OCI-LY7 (cell line): ENCODE measurements at regions not wholly inside any gene's neighbourhood (a gene's known extent, or its start where the extent isn't known, plus 50 kb on each side); places are given as distances from the start of the nearest gene placed in this dataset.

Experiments used
- BruUV-seq: library from RNA; stranded (reverse); fragments of 400-500 nt; replicated peaks from 2 replicates; lab custom pipeline; 2021; lab: Mats Ljungman, UMichigan
- CTCF ChIA-PET: fragments of 300-600 bp; sonication (Branson Sonifier 250); formaldehyde crosslinking; loops from one replicate; lab custom pipeline; 2022; ENCODE audit warnings: antibody characterized with exemption; ENCODE audit not compliant: unreplicated experiment; lab: Charles Lee
- POLR2A ChIA-PET: fragments of 300-600 bp; sonication (Branson Sonifier 250); formaldehyde crosslinking; loops from one replicate; lab custom pipeline; 2022; ENCODE audit warnings: antibody characterized with exemption; lab: Charles Lee
- DNase-seq: peaks from one replicate; pipeline ENCODE4 v3.0.0-alpha.2; 2015; ENCODE audit warnings: low spot score
- H2AFZ ChIP-seq: fragments of 200-600 bp; sonication (generic), shearing (Covaris generic); 2 replicates; pipeline ENCODE4 v1.6.1; 2014; ENCODE audit warnings: mild to moderate bottlenecking, antibody characterized with exemption, low read length, moderate library complexity
- H3K27ac ChIP-seq: fragments of 200-600 bp; sonication (generic); 2 replicates; pipeline ENCODE4 v1.5.1; 2014; ENCODE audit warnings: mixed run types, low read depth, mild to moderate bottlenecking, moderate library complexity, low read length, inconsistent platforms; ENCODE audit not compliant: poor library complexity, severe bottlenecking
- H3K36me3 ChIP-seq: fragments of 200-600 bp; sonication (generic); 2 replicates; pipeline ENCODE4 v1.6.1; 2014; ENCODE audit warnings: mild to moderate bottlenecking, antibody characterized with exemption, low read length, moderate library complexity, mixed read lengths; ENCODE audit not compliant: insufficient read depth
- H3K4me1 ChIP-seq: fragments of 200-600 bp; sonication (generic); 2 replicates; pipeline ENCODE4 v1.5.1; 2014; ENCODE audit warnings: mild to moderate bottlenecking, low read length; ENCODE audit not compliant: insufficient read depth, poor library complexity, severe bottlenecking
- H3K4me2 ChIP-seq: fragments of 200-600 bp; sonication (generic); 2 replicates; pipeline ENCODE4 v1.6.1; 2014; ENCODE audit warnings: mild to moderate bottlenecking, low read length
- H3K4me3 ChIP-seq: fragments of 200-600 bp; sonication (generic); 2 replicates; pipeline ENCODE4 v1.5.1; 2014; ENCODE audit warnings: mild to moderate bottlenecking, low read depth, low read length; ENCODE audit not compliant: poor library complexity, severe bottlenecking
- H3K79me2 ChIP-seq: fragments of 200-600 bp; sonication (generic); 2 replicates; pipeline ENCODE4 v1.6.1; 2016; ENCODE audit warnings: low read depth, mild to moderate bottlenecking, low read length, moderate library complexity, mixed read lengths; ENCODE audit not compliant: insufficient read depth
- H3K9me2 ChIP-seq: fragments of 200-600 bp; sonication (generic); 2 replicates; pipeline ENCODE4 v1.6.1; 2016; ENCODE audit warnings: mild to moderate bottlenecking, low read length, mixed read lengths; ENCODE audit not compliant: insufficient read depth
- H3K9me3 ChIP-seq: fragments of 200-600 bp; sonication (generic); 2 replicates; pipeline ENCODE4 v1.6.1; 2014; ENCODE audit warnings: mild to moderate bottlenecking, mixed run types, low read length, mixed read lengths
- H4K20me1 ChIP-seq: fragments of 200-600 bp; sonication (generic); 2 replicates; pipeline ENCODE4 v1.6.1; 2014; ENCODE audit warnings: mild to moderate bottlenecking, antibody characterized with exemption, low read length, moderate library complexity, mixed read lengths; ENCODE audit not compliant: insufficient read depth
- EZH2phosphoT487 ChIP-seq: fragments of 200-600 bp; sonication (generic); IDR thresholded peaks from 2 replicates; pipeline ENCODE4 v1.6.1; 2018; ENCODE audit warnings: low read depth, borderline replicate concordance, mild to moderate bottlenecking, mixed run types, antibody characterized with exemption, low read length, moderate library complexity, mixed read lengths
- intact Hi-C: fragments of 100-400 bp; cut with micrococcal nuclease; formaldehyde crosslinking; loops from one replicate; pipeline ENCODE4 v1.10.0; 2022; ENCODE audit not compliant: unreplicated experiment
- TF ChIP-seq, protein P1 (sequence below): fragments of 200-600 bp; sonication (generic); conservative IDR thresholded peaks from 2 replicates; pipeline ENCODE4 v1.5.1; 2014; ENCODE audit warnings: mild to moderate bottlenecking, antibody characterized with exemption, low read length, moderate library complexity, mixed read lengths

DNA sequence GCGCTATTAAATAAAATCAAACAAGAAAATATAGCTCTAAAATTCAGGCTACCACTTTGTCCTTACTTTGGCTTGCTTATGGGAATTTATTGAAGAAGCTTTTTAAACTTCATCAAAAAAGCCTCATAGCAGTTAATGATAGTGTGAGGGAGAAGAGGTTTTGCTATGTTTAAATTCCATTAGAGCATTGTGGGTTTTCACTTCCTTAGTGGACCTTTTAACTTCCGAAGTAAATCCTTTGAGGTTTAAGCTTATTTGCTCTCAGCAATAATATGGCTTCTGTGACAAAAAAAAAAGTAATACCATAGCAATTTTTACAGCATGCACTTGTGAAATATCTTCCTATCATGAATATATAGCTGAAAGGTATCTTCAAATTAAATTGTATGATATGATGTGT, 120.2 kb upstream of the NDST4 start:
- CTCF ChIA-PET, result no interaction called here
- Histone ChIP-seq H3K4me1 (no peaks in the 10 kb centered on the region), H2AFZ (no peak overlapping the region), H3K36me3 (no peaks in the 10 kb centered on the region), H3K4me2 (no peak overlapping the region), H3K9me2 (no peaks in the 10 kb centered on the region), H3K4me3 (no peak overlapping the region), H3K27ac (no peak overlapping the region), H4K20me1 (no peaks in the 10 kb centered on the region), H3K9me3 (no peaks in the 10 kb centered on the region), H3K79me2 (no peaks in the 10 kb centered on the region)
- no peak for DNase-seq
- intact Hi-C loops, result loop anchor here (10.0 kb wide), 3 partner anchors 301 to 621 kb away; no protein-coding TSS in a partner anchor
- no TSS peak for BruUV-seq
- POLR2A ChIA-PET, result interaction anchor here (0.6 to 1.6 kb wide), 6 partner anchors 10 to 470 kb away, joined by 3 to 5 read pairs (median 4); no protein-coding TSS in a partner anchor
- TF ChIP-seq EZH2phosphoT487, result no peak
- TF ChIP-seq, protein P1, sequence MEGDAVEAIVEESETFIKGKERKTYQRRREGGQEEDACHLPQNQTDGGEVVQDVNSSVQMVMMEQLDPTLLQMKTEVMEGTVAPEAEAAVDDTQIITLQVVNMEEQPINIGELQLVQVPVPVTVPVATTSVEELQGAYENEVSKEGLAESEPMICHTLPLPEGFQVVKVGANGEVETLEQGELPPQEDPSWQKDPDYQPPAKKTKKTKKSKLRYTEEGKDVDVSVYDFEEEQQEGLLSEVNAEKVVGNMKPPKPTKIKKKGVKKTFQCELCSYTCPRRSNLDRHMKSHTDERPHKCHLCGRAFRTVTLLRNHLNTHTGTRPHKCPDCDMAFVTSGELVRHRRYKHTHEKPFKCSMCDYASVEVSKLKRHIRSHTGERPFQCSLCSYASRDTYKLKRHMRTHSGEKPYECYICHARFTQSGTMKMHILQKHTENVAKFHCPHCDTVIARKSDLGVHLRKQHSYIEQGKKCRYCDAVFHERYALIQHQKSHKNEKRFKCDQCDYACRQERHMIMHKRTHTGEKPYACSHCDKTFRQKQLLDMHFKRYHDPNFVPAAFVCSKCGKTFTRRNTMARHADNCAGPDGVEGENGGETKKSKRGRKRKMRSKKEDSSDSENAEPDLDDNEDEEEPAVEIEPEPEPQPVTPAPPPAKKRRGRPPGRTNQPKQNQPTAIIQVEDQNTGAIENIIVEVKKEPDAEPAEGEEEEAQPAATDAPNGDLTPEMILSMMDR, result no peak

DNA sequence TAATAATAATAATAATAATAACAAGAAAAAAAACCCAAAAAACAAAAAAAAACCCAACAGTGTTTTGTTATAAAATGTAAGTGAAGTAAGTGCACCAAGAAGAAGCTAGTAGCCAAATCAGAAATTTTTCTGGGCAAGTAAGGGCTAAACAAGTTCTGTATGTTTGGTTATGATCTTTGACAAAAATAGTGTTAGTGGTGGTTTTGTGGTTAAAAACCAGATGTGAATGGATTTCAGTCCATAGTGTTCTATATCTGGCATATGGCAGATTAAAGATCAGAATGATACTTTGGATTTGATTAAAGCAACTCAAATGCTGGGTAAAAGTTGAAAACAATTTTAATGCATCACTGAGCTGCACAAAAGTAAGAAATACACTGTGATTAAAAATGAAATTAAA, 116.5 kb upstream of the NDST4 start:
- TF ChIP-seq, protein P1, result no peak
- TF ChIP-seq EZH2phosphoT487, result no peak
- no peaks in the 10 kb centered on the region for H3K9me3 ChIP-seq
- intact Hi-C loops, result loop anchor here (10.0 kb wide), 3 partner anchors 305 to 625 kb away; no protein-coding TSS in a partner anchor

DNA sequence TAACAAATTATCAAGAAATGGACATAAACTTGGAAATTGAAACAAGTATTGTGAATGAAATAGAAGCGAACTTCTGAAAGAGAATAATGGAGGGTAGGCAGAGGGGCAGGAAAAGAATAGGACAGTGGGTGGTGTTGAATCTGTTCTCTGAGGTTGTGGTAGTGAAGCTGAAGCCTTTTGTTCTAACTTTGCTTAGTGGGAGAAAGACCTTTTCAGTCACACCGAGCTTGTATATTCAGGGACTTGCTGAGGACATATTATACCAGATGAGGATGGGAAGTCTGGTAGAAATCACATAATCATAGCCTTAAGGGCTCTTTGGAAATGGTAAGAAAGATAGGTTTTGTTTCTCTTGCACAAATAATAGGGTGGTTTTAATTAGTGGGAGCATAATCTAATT, 115.4 kb upstream of the NDST4 start:
- H4K20me1 ChIP-seq, result no peaks in the 10 kb centered on the region
- TF ChIP-seq EZH2phosphoT487, result no peak
- TF ChIP-seq, protein P1, result no peak
- no peaks in the 10 kb centered on the region for H3K79me2 ChIP-seq
- H3K27ac ChIP-seq, result no peak overlapping the region
- no peak overlapping the region for H2AFZ ChIP-seq
- BruUV-seq, result no TSS peak
- no peaks in the 10 kb centered on the region for H3K9me2 ChIP-seq
- ChIA-PET POLR2A (interaction anchor here (0.7 kb wide), 1 partner anchor 82 kb away, joined by 3 read pairs; no protein-coding TSS in a partner anchor), CTCF (no interaction called here)
- no peaks in the 10 kb centered on the region for H3K4me1 ChIP-seq
- H3K4me2 ChIP-seq, result no peak overlapping the region
- no peaks in the 10 kb centered on the region for H3K36me3 ChIP-seq
- H3K4me3 ChIP-seq, result no peak overlapping the region
- no peaks in the 10 kb centered on the region for H3K9me3 ChIP-seq
- intact Hi-C loops, result no loop called here
- no peak for DNase-seq

More for the DNA sequence above, 116.5 kb upstream of the NDST4 start:
- no peak for DNase-seq
- BruUV-seq, result no TSS peak
- no peaks in the 10 kb centered on the region for H3K79me2 ChIP-seq
- no peaks in the 10 kb centered on the region for H3K36me3 ChIP-seq
- ChIA-PET POLR2A (no interaction called here), CTCF (no interaction called here)
- no peaks in the 10 kb centered on the region for H3K4me1 ChIP-seq
- H3K27ac ChIP-seq, result no peak overlapping the region
- H3K4me3 ChIP-seq, result no peak overlapping the region
- no peaks in the 10 kb centered on the region for H4K20me1 ChIP-seq
- H3K9me2 ChIP-seq, result no peaks in the 10 kb centered on the region
- H2AFZ ChIP-seq, result no peak overlapping the region
- no peak overlapping the region for H3K4me2 ChIP-seq
